ENCODE measurements at regions not wholly inside any gene's neighbourhood (a gene's known extent, or its start where the extent isn't known, plus 50 kb on each side); places are given as distances from the start of the nearest gene placed in this dataset.

- no peak for DNase-seq
These were observed 481.0 kb upstream of the ADAMTS5 start for GRCh38 chr21:27447843-27448242.

- DNase-seq: no peak
These were observed 462.9 kb upstream of the ADAMTS5 start for GRCh38 chr21:27429710-27430341.

- DNase-seq: no peak
These were observed 459.3 kb upstream of the ADAMTS5 start for GRCh38 chr21:27426196-27426595.

- DNase-seq: no peak
These were observed 458.7 kb upstream of the ADAMTS5 start for GRCh38 chr21:27425574-27425973.

GRCh38 chr21:27425172-27425571 is 458.3 kb upstream of the ADAMTS5 start:
- peak; percentile 2 for DNase-seq

- no peak for DNase-seq
These were observed 457.7 kb upstream of the ADAMTS5 start for GRCh38 chr21:27424601-27425000.

GRCh38 chr21:27423906-27424595 is 457.2 kb upstream of the ADAMTS5 start:
- DNase-seq: no peak

GRCh38 chr21:27423038-27423437 is 456.1 kb upstream of the ADAMTS5 start:
- DNase-seq: no peak

- DNase-seq: no peak
These were observed 455.5 kb upstream of the ADAMTS5 start for GRCh38 chr21:27422435-27422834.

GRCh38 chr21:27421654-27422053 is 454.8 kb upstream of the ADAMTS5 start:
- DNase-seq: no peak

GRCh38 chr21:27419153-27419552 is 452.3 kb upstream of the ADAMTS5 start:
- DNase-seq: no peak

- no peak for DNase-seq
These were observed 451.5 kb upstream of the ADAMTS5 start for GRCh38 chr21:27418346-27418745.

- DNase-seq: peak; percentile 8
These were observed 445.6 kb upstream of the ADAMTS5 start for GRCh38 chr21:27412530-27412929.

GRCh38 chr21:27408826-27409225 is 441.9 kb upstream of the ADAMTS5 start:
- peak; percentile 1 for DNase-seq

- no peak for DNase-seq
These were observed 440.4 kb upstream of the ADAMTS5 start for GRCh38 chr21:27407271-27407670.

- DNase-seq: no peak
These were observed 439.6 kb upstream of the ADAMTS5 start for GRCh38 chr21:27406300-27407009.

GRCh38 chr21:27403011-27403410 is 436.1 kb upstream of the ADAMTS5 start:
- DNase-seq: no peak

GRCh38 chr21:27400045-27400444 is 433.2 kb upstream of the ADAMTS5 start:
- DNase-seq: no peak

GRCh38 chr21:27397578-27397977 is 430.7 kb upstream of the ADAMTS5 start:
- DNase-seq: no peak

- no peak for DNase-seq
These were observed 426.8 kb upstream of the ADAMTS5 start for GRCh38 chr21:27393726-27394125.

- no peak for DNase-seq
These were observed 425.1 kb upstream of the ADAMTS5 start for GRCh38 chr21:27391990-27392389.

- no peak for DNase-seq
These were observed 423.5 kb upstream of the ADAMTS5 start for GRCh38 chr21:27390384-27390783.

- DNase-seq: peak; percentile 16
These were observed 421.9 kb upstream of the ADAMTS5 start for GRCh38 chr21:27388825-27389224.

GRCh38 chr21:27382404-27382803 is 415.5 kb upstream of the ADAMTS5 start:
- DNase-seq: no peak
